B cell (primary cell): ENCODE measurements at regions not wholly inside any gene's neighbourhood (a gene's known extent, or its start where the extent isn't known, plus 50 kb on each side); places are given as distances from the start of the nearest gene placed in this dataset.

Source experiments
- EZH2 ChIP-seq: IDR thresholded peaks from 2 replicates; pipeline ENCODE4 v1.6.1; 2012; ENCODE audit warnings: borderline replicate concordance, low read depth, mild to moderate bottlenecking, moderate library complexity, low read length; ENCODE audit not compliant: insufficient read depth, poor library complexity, severe bottlenecking
- TF ChIP-seq, protein P1 (sequence below): fragments of 200-600 bp; IDR thresholded peaks from one replicate; pipeline ENCODE4 v1.8.0; 2022; ENCODE audit warnings: antibody characterized with exemption, mild to moderate bottlenecking

DNA sequence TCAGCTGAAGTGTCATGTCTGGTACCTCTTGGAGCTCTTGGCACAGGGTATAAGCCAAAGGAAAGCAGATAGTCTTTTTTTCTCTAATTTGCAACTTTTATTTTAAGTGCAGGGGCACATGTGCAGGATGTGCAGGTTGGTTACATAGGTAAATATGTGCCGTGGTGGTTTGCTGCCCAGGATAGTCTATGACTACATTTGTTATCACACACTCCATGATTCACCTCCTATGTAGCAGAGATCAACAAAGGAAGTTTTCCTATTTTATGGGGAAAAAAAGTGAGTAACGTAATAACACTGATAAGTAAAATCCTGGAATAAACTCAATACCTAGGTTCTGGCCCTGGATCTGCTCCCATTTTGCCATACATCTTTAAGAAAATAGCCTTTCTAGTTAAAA is 234.6 kb downstream of the CAAP1 start:
- TF ChIP-seq, protein P1, sequence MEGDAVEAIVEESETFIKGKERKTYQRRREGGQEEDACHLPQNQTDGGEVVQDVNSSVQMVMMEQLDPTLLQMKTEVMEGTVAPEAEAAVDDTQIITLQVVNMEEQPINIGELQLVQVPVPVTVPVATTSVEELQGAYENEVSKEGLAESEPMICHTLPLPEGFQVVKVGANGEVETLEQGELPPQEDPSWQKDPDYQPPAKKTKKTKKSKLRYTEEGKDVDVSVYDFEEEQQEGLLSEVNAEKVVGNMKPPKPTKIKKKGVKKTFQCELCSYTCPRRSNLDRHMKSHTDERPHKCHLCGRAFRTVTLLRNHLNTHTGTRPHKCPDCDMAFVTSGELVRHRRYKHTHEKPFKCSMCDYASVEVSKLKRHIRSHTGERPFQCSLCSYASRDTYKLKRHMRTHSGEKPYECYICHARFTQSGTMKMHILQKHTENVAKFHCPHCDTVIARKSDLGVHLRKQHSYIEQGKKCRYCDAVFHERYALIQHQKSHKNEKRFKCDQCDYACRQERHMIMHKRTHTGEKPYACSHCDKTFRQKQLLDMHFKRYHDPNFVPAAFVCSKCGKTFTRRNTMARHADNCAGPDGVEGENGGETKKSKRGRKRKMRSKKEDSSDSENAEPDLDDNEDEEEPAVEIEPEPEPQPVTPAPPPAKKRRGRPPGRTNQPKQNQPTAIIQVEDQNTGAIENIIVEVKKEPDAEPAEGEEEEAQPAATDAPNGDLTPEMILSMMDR = no peak
- TF ChIP-seq EZH2 = no peak
